NCI-H774 (cell line): ENCODE measurements at regions not wholly inside any gene's neighbourhood (a gene's known extent, or its start where the extent isn't known, plus 50 kb on each side); places are given as distances from the start of the nearest gene placed in this dataset.

Experiments used
- DNase-seq: peaks from one replicate; lab custom pipeline; 2025; lab: John Stamatoyannopoulos, UW

DNA sequence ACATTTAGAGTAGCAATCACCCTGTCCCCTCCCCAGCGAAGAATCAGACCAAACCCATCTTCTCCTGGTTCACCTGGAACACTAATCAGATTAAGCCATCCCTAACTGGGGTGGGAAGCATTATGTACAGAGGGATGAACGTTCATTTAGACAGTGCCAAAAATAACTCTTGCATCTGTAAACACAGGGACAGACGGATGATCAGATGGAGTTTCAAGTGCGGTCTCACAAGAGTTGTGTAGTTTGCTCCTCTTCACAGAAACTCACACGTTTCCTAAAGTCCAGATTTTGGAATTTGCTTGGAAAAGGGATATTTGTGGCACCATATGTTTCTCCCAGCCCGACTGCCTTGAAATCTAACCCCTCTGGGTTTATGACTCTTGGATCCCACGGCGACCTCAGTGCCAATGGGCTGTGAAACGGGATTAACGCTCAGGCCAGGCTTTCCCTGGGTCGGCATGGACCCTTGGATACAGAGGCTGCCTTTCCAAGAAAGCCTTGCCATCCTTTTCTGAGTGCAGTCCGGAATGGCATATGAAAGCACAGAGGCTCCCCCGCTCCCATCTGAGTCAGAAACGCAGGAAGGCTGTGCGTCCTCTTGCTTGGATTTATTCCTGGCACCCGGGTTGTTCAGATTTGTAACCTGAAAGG is 293.2 kb upstream of the HABP2 start:
- no peak for DNase-seq

GRCh38 chr10:113261161-113261560 is 291.7 kb upstream of the HABP2 start:
- DNase-seq, result no peak

- no peak for DNase-seq
Observed at GRCh38 chr10:113261611-113262091, 291.2 kb upstream of the HABP2 start.

GRCh38 chr10:113263056-113263455 is 289.8 kb upstream of the HABP2 start:
- no peak for DNase-seq

DNA sequence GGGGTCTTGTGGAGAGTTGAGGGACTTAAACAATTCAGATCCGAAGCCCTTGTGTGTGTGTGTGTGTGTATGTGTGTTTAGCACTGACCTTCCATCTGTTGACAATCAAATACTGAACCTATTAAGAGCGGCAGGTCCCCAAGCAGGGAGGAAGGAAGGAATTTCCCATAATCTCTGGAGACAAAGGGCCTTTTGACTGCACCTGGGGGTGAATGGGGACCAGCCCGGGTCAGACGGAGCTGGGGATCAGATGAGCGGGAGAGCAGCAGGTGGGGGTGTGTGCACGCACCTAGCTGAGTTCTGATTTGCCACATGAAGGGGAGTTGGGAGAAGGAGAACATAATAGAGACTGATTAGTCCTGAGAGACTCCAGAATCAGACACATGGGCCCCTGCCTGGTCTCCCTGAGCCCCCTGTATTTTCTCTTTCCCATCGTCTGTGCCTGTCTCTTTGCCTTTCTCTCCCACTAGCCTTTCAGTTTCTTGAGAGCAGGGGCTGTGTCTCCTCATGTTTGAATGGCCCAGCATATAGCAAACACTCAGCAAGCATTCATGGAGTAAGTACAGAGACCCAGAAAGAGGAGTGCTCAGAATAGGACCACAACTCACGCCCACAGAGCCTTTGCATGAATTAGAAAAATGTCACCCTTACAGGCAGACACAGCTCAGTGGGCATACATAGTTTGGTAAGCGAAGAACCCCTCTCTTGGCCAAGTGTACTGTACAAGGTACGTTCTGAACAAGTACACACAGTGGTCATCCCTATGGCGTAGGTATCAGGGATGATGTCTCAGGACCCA is 288.3 kb upstream of the HABP2 start:
- DNase-seq, result no peak

DNA sequence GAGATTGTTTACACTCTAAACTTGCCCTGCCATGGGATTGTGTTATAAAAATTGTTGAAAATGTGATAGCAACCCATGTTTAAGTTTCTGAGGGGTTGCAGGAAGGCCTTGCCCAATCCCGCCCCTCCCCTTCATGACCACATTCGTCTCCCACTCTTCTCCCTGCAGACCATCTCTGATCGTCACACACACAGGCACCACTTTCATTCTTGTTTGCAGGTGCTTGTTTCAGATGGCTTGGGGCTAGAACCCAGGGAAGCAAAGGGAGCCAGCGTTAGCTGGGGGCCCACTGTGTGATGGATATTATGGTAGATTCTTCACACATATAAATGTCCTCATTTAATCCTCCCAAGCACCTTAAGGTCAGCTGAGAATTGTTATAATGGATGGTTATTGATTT is 286.7 kb upstream of the HABP2 start:
- DNase-seq, result no peak

GRCh38 chr10:113267619-113268562 is 285.0 kb upstream of the HABP2 start:
- DNase-seq, result no peak

DNA sequence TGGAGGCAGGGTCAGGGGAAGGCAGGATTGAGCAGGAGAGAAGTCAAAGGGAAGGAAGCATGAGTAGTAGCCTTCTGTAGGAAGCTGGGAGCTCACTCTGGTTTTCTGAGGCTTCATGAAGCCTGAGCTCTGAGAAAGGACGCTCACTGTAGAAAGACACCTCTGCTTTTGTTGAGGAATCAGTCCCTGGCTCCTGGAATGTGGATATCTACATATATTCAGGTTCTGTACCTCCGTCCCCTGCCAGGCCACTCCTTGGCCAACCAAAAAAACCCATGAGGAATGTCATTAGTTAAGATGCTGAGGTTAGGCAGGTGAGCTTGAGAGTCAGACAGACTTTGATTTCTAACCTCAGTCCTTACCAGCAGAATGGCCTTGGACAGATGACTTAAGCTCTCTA is 283.5 kb upstream of the HABP2 start:
- no peak for DNase-seq

DNA sequence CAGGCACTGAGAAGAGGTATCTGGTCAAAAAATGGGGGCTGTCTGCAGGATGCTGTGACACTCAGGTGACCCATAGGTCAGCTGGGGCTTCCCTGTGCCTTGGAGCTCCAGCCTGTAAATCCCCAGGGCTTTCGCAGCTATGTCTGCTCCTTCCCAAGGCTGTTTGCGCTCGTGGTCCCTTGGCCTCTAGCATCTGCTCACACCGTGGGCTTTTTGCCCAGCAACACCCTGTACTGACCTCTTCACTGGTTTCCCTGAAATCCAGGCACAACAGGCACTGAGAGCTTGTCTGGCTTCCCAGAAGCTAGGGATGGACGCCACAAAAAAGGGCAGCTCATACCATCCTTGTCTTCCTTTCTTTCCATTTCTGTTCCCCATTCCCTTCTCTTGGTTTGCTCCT is 280.3 kb upstream of the HABP2 start:
- DNase-seq, result no peak

DNA sequence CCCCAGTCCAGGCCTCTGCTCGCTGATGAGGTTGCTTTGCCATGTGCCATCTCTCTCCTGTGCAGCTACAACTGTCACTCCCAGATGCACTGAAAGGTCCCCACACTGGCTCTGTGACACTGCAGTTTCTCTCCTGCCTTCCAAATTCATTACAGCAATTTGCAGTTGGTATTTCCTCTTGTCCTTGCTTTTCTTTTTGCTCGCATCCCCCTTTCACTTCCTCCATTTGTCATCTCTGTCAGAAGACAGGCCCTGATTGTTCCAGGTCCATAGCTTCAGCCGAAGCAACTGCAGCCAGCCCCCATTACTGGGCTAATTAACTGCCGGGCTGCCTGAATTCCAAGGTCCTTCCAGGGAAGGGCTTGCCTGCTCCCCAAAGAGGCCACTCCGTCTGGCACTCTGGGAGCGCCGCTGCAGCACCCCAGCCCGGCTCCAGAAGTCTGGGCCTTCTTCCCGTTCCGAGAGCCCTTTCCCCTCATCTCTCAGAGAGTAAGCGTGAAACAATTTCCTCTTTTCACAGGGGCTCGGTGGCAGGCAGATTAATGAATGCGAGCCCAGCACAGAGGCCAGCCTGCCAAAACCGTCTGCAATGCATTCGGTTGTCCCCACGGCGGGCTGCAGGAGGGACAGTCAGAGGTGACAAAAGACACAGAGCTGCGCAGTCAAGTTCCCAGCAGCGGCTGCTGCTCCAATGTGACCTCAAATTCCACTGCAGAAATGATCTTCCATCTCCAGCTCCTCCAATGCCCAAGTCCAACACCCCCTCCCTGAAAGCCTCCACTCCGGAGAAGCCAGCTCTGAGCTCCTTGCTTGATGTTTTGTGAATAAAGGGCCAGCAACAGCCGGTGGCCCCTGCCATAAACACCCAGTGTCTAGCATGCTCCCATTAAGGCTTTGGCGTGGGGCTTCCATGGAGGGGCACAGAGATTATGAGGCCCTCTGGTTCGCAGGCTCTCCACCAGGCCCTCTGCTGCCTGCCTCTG is 279.4 kb upstream of the HABP2 start:
- no peak for DNase-seq

- no peak for DNase-seq
Observed at GRCh38 chr10:113274176-113274829, 278.6 kb upstream of the HABP2 start.

GRCh38 chr10:113278221-113278620 is 274.6 kb upstream of the HABP2 start:
- no peak for DNase-seq

DNA sequence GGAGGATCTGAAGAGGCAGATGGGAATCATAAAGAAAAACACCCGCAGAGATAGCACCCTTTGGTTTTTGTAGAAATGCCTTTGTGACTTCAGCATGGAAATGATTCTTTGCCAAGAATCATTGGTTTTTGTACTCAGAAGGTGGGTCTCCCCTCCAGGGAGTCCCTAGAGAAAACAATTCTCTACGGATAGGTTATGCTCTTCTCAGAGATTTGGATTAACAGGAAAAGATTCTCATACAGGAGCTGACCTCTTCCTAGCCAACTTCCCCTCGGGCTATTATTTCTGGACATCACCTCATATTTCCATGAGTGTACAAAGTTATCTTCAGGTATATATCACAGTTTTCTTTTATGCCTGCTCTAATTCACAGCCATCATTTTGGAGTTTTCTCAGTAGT is 274.2 kb upstream of the HABP2 start:
- no peak for DNase-seq

GRCh38 chr10:113279262-113279661 is 273.6 kb upstream of the HABP2 start:
- no peak for DNase-seq

DNA sequence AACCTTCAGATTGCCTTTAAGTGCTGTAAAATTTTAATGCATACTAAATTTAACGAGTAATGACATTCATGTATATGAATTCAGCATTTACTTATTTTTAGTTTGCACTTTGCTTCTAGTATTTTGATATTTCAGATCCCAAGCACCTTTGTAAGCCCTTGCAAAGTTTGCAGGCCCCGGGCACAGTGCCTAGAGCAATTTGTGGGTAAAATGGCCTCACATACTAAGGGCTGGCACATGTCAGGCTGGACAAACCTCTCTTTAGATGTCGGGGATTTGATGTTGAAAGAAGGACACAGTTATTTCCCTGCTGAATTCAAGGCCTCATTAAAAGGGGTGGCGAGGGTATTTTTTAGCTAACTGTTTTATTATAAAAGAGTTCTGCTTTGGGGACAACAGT is 270.3 kb upstream of the HABP2 start:
- no peak for DNase-seq

DNA sequence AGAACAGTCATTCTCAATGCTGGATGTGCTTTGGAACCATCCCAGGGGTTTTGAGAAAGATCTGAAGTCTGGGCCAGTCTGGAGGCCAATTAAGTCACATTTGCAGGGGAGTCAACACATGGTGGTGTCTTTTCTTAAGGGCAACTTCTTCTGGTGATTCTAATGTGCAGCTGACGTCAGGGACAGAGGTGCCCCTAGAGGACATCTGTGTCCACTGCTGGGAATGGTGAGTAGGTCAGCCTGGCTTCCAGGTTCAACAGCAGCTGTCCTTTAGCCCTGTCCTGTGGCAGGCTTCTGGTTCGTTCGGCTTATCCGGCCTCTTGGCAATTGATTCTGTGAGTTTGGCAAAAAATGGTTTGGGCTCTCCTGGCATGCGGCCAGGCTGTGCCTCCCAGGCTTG is 269.7 kb upstream of the HABP2 start:
- no peak for DNase-seq

DNA sequence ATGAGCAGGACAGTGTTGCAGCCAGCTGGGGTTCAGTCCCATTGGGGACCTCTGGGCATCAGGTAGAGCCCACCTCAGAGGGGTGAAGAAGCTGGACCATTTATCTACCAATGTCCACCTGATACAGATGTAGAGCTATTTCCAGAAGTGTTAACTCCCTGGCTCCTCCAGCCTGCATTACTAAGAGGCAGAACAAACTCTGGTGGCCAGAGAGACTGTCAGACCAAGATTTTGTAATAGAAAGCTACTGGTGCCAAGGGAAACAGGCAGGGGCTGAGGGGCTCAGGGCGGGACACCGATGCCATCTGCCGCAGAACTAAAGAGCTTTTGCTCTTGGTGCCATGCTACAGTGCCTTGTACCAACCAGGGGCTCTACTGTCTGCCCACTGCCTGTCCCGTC is 268.2 kb upstream of the HABP2 start:
- no peak for DNase-seq

- DNase-seq, result no peak
Observed at GRCh38 chr10:113285305-113285704, 267.5 kb upstream of the HABP2 start.

DNA sequence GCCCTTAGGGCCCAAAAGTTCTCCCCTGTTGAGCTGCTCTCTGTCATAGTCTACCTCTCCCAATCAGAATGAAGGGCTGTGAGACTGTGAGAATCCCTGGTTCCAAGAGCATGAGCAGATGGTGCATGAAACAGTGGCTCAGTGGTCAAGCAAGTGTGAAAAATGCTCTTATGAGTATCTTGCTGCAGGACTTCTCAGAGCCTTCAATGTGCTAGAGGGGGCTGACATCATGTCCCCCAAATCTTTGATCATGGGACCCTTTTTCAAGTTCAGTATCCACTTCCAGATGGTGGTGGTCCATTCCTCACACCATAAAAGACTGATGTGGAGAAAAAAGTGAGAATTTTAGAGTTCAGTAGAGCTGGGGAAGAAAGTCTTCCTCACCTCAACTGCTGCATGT is 265.3 kb upstream of the HABP2 start:
- no peak for DNase-seq

DNA sequence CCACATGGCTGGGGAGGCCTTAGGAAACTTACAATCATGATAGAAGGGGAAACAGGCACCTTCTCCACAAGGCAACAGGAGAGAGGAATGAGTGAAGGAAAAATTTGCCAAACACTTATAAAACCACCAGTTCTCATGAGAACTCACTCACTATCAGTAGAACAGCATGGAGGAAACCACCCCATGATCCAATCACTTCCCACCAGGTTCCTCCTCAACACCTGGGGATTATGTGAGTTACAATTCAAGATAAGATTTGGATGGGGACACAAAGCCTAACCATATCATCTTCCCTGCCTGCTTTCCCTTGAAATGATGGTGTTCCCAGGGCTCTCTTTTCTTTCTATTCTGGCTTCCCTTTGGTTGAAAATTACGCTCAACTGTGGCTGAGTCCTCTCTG is 262.7 kb upstream of the HABP2 start:
- no peak for DNase-seq

DNA sequence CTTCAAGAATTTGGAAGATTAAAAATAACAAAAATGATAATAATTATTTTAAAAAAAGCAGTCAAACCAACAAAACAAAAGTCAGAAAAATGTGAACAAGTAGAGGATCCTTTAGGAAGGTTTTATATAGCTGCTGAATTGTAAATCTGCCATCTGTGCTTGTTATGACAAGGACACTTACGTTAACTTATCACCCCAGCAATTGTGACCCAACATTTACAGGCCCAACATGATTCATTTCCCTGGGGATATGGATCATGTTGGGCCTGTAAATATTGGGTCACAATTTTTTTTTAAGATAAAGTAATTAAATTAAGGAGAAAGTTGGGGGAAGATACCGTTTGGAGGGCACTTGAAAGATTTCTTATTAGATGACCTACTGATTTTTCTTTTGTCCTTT is 261.4 kb upstream of the HABP2 start:
- no peak for DNase-seq
